K562 (cell line): ENCODE measurements at regions not wholly inside any gene's neighbourhood (a gene's known extent, or its start where the extent isn't known, plus 50 kb on each side); places are given as distances from the start of the nearest gene placed in this dataset.

ENCODE experiments used
- ATAC-seq: fragments of 200-7000 bp; cut with Tn5 transposase; 3 replicates; pipeline ENCODE4 v1.9.1; 2020; ENCODE audit warnings: moderate library complexity
- BruUV-seq: library from RNA; stranded (reverse); fragments of 400-500 nt; replicated peaks from 2 replicates; lab custom pipeline; 2021; lab: Mats Ljungman, UMichigan
- CTCF ChIA-PET: fragments of 300-600 bp; formaldehyde crosslinking; extraction: SDS; loops from one replicate; lab custom pipeline; 2021; ENCODE audit warnings: low intra/inter-chr PET ratio; lab: Yijun Ruan, JAX
- POLR2A ChIA-PET: fragments of 300-600, 350-650 bp; sonication (Branson Sonifier 250); formaldehyde crosslinking; extraction: SDS; loops from one replicate; lab custom pipeline; 2021; ENCODE audit warnings: antibody characterized with exemption, inconsistent platforms; lab: Yijun Ruan, JAX
- DNase-seq, 4 experiments: peaks; one replicate each; pipeline versions ENCODE4 v3.0.0 to v3.0.0-alpha.2; 2011 to 2018; ENCODE audit warnings: low spot score in 3 of 4, mixed read lengths in 3 of 4; ENCODE audit errors: extremely low read depth in 1 of 4
- FAIRE-seq: peaks from 2 replicates; lab custom pipeline; 2011; peaks lifted over from hg19 to GRCh38; lab: Jason Lieb, UNC
- H2AFZ ChIP-seq: 2 replicates; pipeline ENCODE4 v1.6.0; 2011; ENCODE audit warnings: low read depth, low read length, control low read depth, inconsistent platforms
- H3K27ac ChIP-seq: fragments of 200-600 bp; 3 replicates; pipeline ENCODE4 v1.8.0; 2011; ENCODE audit warnings: low read depth, mild to moderate bottlenecking, control low read depth, inconsistent platforms, low read length, moderate library complexity, mixed read lengths; ENCODE audit errors: extremely low read depth
- H3K27me3 ChIP-seq, 2 experiments: fragments of 300-600 bp in 1 of 2; 2 replicates in 1 of 2; 3 replicates in 1 of 2; pipeline versions ENCODE4 v1.6.0 to v1.8.0; 2011; ENCODE audit warnings: inconsistent platforms in 2 of 2, low read length in 2 of 2, mild to moderate bottlenecking in 1 of 2, mixed read lengths in 1 of 2, moderate library complexity in 1 of 2; ENCODE audit not compliant: control insufficient read depth in 2 of 2, insufficient read depth in 2 of 2
- H3K36me3 ChIP-seq: fragments of 300-600 bp; 3 replicates; pipeline ENCODE4 v1.8.0; 2011; ENCODE audit warnings: mild to moderate bottlenecking, low read length, inconsistent platforms; ENCODE audit not compliant: control insufficient read depth, insufficient read depth
- H3K4me1 ChIP-seq, 2 experiments: fragments of 200-600 bp in 1 of 2; replicated peaks in 1 of 2; 2 replicates in 1 of 2; 3 replicates in 1 of 2; pipeline versions ENCODE4 v1.5.1 to v1.8.0; 2011; ENCODE audit warnings: inconsistent platforms in 2 of 2, low read length in 2 of 2, mild to moderate bottlenecking in 1 of 2, mixed read lengths in 1 of 2, moderate library complexity in 1 of 2; ENCODE audit not compliant: control insufficient read depth in 2 of 2, insufficient read depth in 2 of 2
- H3K4me2 ChIP-seq: 2 replicates; pipeline ENCODE4 v1.6.1; 2011; ENCODE audit warnings: low read length, control low read depth, inconsistent platforms, mixed read lengths; ENCODE audit not compliant: insufficient read depth
- H3K4me3 ChIP-seq: fragments of 200-600 bp; sonication (generic), shearing (Covaris generic); 2 replicates; pipeline ENCODE4 v1.5.1; 2016; ENCODE audit warnings: control low read depth, inconsistent platforms
- H3K79me2 ChIP-seq: fragments of 200-600 bp; 3 replicates; pipeline ENCODE4 v1.8.0; 2011; ENCODE audit warnings: low read length, inconsistent platforms; ENCODE audit not compliant: control insufficient read depth, insufficient read depth
- H3K9ac ChIP-seq, 2 experiments: 2 replicates each; pipeline versions ENCODE4 v1.6.0 to v1.6.1; 2011; ENCODE audit warnings: low read depth in 2 of 2, low read length in 2 of 2, control low read depth in 1 of 2, inconsistent platforms in 1 of 2, mild to moderate bottlenecking in 1 of 2, mixed read lengths in 1 of 2; ENCODE audit not compliant: insufficient read depth in 1 of 2
- H3K9me1 ChIP-seq: one replicate; pipeline ENCODE4 v1.6.0; 2011; ENCODE audit warnings: inconsistent platforms, mild to moderate bottlenecking, low read length, moderate library complexity; ENCODE audit not compliant: control insufficient read depth, insufficient read depth
- H3K9me3 ChIP-seq: replicated peaks from 2 replicates; pipeline ENCODE4 v1.5.1; 2011; ENCODE audit warnings: low read depth, low read length, inconsistent platforms; ENCODE audit not compliant: control insufficient read depth, insufficient read depth
- H4K20me1 ChIP-seq: replicated peaks from 2 replicates; pipeline ENCODE4 v1.6.1; 2011; ENCODE audit warnings: low read length, inconsistent platforms, mixed read lengths; ENCODE audit not compliant: control insufficient read depth, insufficient read depth
- JUND ChIP-seq, 2 experiments: IDR thresholded peaks; 2 replicates in 1 of 2; 3 replicates in 1 of 2; pipeline ENCODE4 v1.6.1; 2011; ENCODE audit warnings: borderline replicate concordance in 2 of 2, low read depth in 2 of 2, low read length in 2 of 2, improper control_type of control experiment in 1 of 2, missing biosample characterization in 1 of 2, missing genetic modification characterization in 1 of 2, missing genetic modification reagents in 1 of 2
- REST ChIP-seq, 2 experiments: fragments of 450-650 bp; formaldehyde crosslinking in 1 of 2; IDR thresholded peaks; 2 replicates each; pipeline versions ENCODE4 v1.4.0 to v1.6.1; 2014 to 2020; ENCODE audit warnings: mild to moderate bottlenecking in 2 of 2, borderline replicate concordance in 1 of 2, low read depth in 1 of 2
- RUNX1 ChIP-seq: sonication (generic); IDR thresholded peaks from 2 replicates; pipeline ENCODE4 v1.6.1; 2016; ENCODE audit warnings: antibody characterized with exemption, low read depth
- SLC30A9 ChIP-seq: fragments of 250-450 bp; sonication (Bioruptor Pico); IDR thresholded peaks from 2 replicates; pipeline ENCODE4 v1.8.0; 2022; ENCODE audit warnings: mild to moderate bottlenecking, moderate library complexity
- TCF15 ChIP-seq: fragments of 250-450 bp; sonication (Bioruptor Pico); IDR thresholded peaks from 2 replicates; pipeline ENCODE4 v1.8.0; 2022; ENCODE audit warnings: moderate library complexity, mild to moderate bottlenecking, inconsistent platforms
- TCF7 ChIP-seq: sonication (generic); IDR thresholded peaks from 2 replicates; pipeline ENCODE4 v1.6.1; 2016; ENCODE audit warnings: antibody characterized with exemption, borderline replicate concordance
- TCF7L2 ChIP-seq: fragments of 150-350 bp; IDR thresholded peaks from 2 replicates; pipeline ENCODE4 v1.6.1; 2016; ENCODE audit warnings: low read depth, mild to moderate bottlenecking, low read length, moderate library complexity
- WGBS: fragments of 100-300 bp; shearing (Covaris generic); methylation state at CpG from one replicate; pipeline ENCODE4 v1.1.6; 2016; ENCODE audit warnings: low coverage, mixed read lengths; ENCODE audit not compliant: insufficient coverage; ENCODE audit errors: missing lambda C conversion rate; 5-methylcytosine and 5-hydroxymethylcytosine counted together
- in situ Hi-C: fragments of 300-500 bp; cut with MboI; formaldehyde crosslinking; loops from 4 replicates; pipeline ENCODE4 v1.15.0; 2018; ENCODE audit warnings: inconsistent platforms, mixed read lengths
- intact Hi-C: fragments of 100-400 bp; cut with micrococcal nuclease; formaldehyde crosslinking; loops from 2 replicates; pipeline ENCODE4 v1.14.2; 2022

GRCh38 chr7:155878250-155878649 lies 66.0 kb upstream of the SHH start:
- no TSS peak for BruUV-seq
- FAIRE-seq (no peak), ATAC-seq (no peak), DNase-seq (no peak)
- H3K27me3 ChIP-seq, result peaks cover 39 to 60% of the 10 kb centered on the region in 2 experiments
- no peaks in the 10 kb centered on the region; a peak in 1 of 5 replicates for H3K4me1 ChIP-seq
- H3K9me3 ChIP-seq, result no peaks in the 10 kb centered on the region
- no peaks in the 10 kb centered on the region; the same call in 1 of the 2 replicates for H4K20me1 ChIP-seq
- no peaks in the 10 kb centered on the region for H3K79me2 ChIP-seq
- no peaks in the 10 kb centered on the region for H3K36me3 ChIP-seq
- intact Hi-C loops (no loop called here), in situ Hi-C loops (no loop called here)
- no peak for TF ChIP-seq JUND (IDR thresholded peaks at IDR 0.05; ENCODE audit: borderline replicate concordance, low read depth, low read length)
- TF ChIP-seq JUND (tag; IDR thresholded peaks at IDR 0.05; ENCODE audit: borderline replicate concordance, low read depth, low read length), result no peak
- no peak for TF ChIP-seq TCF7
- no peak for TF ChIP-seq SLC30A9 (CRISPR knock-in tag)
- TF ChIP-seq RUNX1, result no peak
- no peak for TF ChIP-seq TCF15 (CRISPR knock-in tag)
- TF ChIP-seq TCF7L2, result no peak
- TF ChIP-seq REST (IDR thresholded peaks at IDR 0.05; ENCODE audit: borderline replicate concordance), result no peak
- TF ChIP-seq REST (CRISPR knock-in tag; IDR thresholded peaks at IDR 0.05; ENCODE audit: low read depth), result no peak
- no peak overlapping the region for H2AFZ ChIP-seq
- H3K9ac ChIP-seq, result no peak overlapping the region
- H3K9me1 ChIP-seq, result no peaks in the 10 kb centered on the region
- H3K27ac ChIP-seq, result no peak overlapping the region
- H3K4me3 ChIP-seq, result no peak overlapping the region
- POLR2A ChIA-PET, result interaction anchor here (0.8 to 1.6 kb wide), 2 partner anchors 11 to 15 kb away, joined by 3 to 6 read pairs; no protein-coding TSS in a partner anchor
- 2% methylated on average over 11 of the region's 11 CpGs for WGBS
- CTCF ChIA-PET, result no interaction called here
- H3K4me2 ChIP-seq, result no peak overlapping the region
